BE2C (cell line): ENCODE measurements at regions not wholly inside any gene's neighbourhood (a gene's known extent, or its start where the extent isn't known, plus 50 kb on each side); places are given as distances from the start of the nearest gene placed in this dataset.

Source experiments
- DNase-seq: peaks from one replicate; pipeline ENCODE4 v3.0.0-alpha.2; 2020
- H3K27me3 ChIP-seq: fragments of 250-450 bp; sonication (Bioruptor Pico); 2 replicates; pipeline ENCODE4 v1.5.1; 2020; ENCODE audit warnings: mild to moderate bottlenecking
- H3K36me3 ChIP-seq: fragments of 250-450 bp; sonication (Bioruptor Pico); 2 replicates; pipeline ENCODE4 v1.5.1; 2020; ENCODE audit warnings: mild to moderate bottlenecking
- H3K4me1 ChIP-seq: fragments of 250-450 bp; sonication (Bioruptor Pico); 2 replicates; pipeline ENCODE4 v1.5.1; 2020
- H3K4me3 ChIP-seq: 2 replicates; pipeline ENCODE4 v1.5.1; 2011; ENCODE audit warnings: low read depth, low read length
- H3K9me3 ChIP-seq: fragments of 250-450 bp; sonication (Bioruptor Pico); 2 replicates; pipeline ENCODE4 v1.5.1; 2020
- CTCF ChIP-seq: IDR thresholded peaks from 2 replicates; pipeline ENCODE4 v1.5.1; 2012; ENCODE audit warnings: mild to moderate bottlenecking, low read depth, low read length

GRCh38 chr2:156834431-156834830, 398.3 kb downstream of the GPD2 start:
- H3K4me1 ChIP-seq = no peaks in the 10 kb centered on the region
- H3K27me3 ChIP-seq = no peaks in the 10 kb centered on the region
- H3K36me3 ChIP-seq = no peaks in the 10 kb centered on the region
- no peak for DNase-seq
- no peaks in the 10 kb centered on the region for H3K9me3 ChIP-seq
- no peak for TF ChIP-seq CTCF
- H3K4me3 ChIP-seq = no peak overlapping the region

- Histone ChIP-seq H3K27me3 (no peaks in the 10 kb centered on the region), H3K4me3 (no peak overlapping the region), H3K9me3 (no peaks in the 10 kb centered on the region), H3K36me3 (no peaks in the 10 kb centered on the region), H3K4me1 (no peaks in the 10 kb centered on the region)
- TF ChIP-seq CTCF = no peak
- DNase-seq = no peak
Observed at GRCh38 chr2:156837635-156838370, 401.6 kb downstream of the GPD2 start.

GRCh38 chr2:156841321-156841720, 405.1 kb downstream of the GPD2 start:
- Histone ChIP-seq H3K4me1 (no peaks in the 10 kb centered on the region), H3K36me3 (no peaks in the 10 kb centered on the region), H3K9me3 (no peaks in the 10 kb centered on the region), H3K4me3 (no peak overlapping the region), H3K27me3 (no peaks in the 10 kb centered on the region)
- TF ChIP-seq CTCF = no peak
- DNase-seq = no peak

- DNase-seq = no peak
- no peak for TF ChIP-seq CTCF
- Histone ChIP-seq H3K9me3 (no peaks in the 10 kb centered on the region), H3K36me3 (no peaks in the 10 kb centered on the region), H3K4me1 (no peaks in the 10 kb centered on the region), H3K27me3 (no peaks in the 10 kb centered on the region), H3K4me3 (no peak overlapping the region)
Observed at GRCh38 chr2:156845806-156846558, 409.8 kb downstream of the GPD2 start.

GRCh38 chr2:156852210-156852609, 405.3 kb upstream of the GALNT5 start:
- H3K36me3 ChIP-seq = no peaks in the 10 kb centered on the region
- no peak for TF ChIP-seq CTCF
- no peaks in the 10 kb centered on the region for H3K9me3 ChIP-seq
- DNase-seq = no peak
- no peaks in the 10 kb centered on the region for H3K27me3 ChIP-seq
- H3K4me3 ChIP-seq = no peak overlapping the region
- no peaks in the 10 kb centered on the region for H3K4me1 ChIP-seq

GRCh38 chr2:156852681-156853080, 404.8 kb upstream of the GALNT5 start:
- Histone ChIP-seq H3K4me3 (no peak overlapping the region), H3K27me3 (no peaks in the 10 kb centered on the region), H3K36me3 (no peaks in the 10 kb centered on the region), H3K4me1 (no peaks in the 10 kb centered on the region), H3K9me3 (no peaks in the 10 kb centered on the region)
- no peak for TF ChIP-seq CTCF
- DNase-seq = no peak
